MV-4-11 (cell line): ENCODE measurements at regions not wholly inside any gene's neighbourhood (a gene's known extent, or its start where the extent isn't known, plus 50 kb on each side); places are given as distances from the start of the nearest gene placed in this dataset.

Source experiments
- DNase-seq: peaks from one replicate; lab custom pipeline; 2025; lab: John Stamatoyannopoulos, UW

DNA sequence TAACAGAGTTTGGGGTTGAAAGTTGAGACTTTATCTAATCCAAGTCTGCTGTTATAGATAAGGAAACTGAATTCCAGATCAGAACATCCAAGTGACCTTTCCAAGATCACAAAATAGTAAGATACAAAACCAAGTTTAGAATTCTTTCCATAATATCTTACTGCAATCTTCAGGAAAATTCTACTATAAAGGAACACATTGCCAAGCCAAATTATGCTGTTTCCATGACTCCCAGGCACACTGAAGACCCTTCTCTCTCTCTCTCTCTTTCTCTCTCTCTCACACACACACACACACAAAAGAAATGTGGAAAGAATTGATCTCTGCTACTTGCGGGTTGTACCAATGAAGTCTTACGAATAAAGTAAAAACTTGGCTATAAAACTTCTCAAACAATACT is 398.4 kb downstream of the METTL4 start:
- DNase-seq, result no peak

DNA sequence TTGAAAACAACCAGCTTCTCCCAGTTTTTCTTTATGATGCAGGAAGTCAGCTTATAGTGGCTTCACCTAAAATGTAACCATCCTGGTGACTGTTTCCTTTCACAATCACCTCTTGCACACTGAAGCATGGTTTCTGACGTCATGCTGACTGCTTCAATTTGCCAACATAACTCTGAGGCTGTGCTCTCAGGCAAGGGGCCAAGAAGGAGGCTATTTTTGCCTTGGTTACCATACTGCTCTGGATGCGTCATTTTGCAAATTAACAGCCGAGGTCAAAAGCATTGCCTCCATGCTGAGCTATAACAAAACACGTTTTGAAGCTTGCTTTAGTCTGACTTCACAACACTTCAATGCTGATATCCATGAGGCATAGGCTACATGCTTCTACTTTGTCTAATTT is 397.8 kb downstream of the METTL4 start:
- DNase-seq, result peak; percentile 10

GRCh38 chr18:2178036-2178435 is 393.3 kb downstream of the METTL4 start:
- no peak for DNase-seq

DNA sequence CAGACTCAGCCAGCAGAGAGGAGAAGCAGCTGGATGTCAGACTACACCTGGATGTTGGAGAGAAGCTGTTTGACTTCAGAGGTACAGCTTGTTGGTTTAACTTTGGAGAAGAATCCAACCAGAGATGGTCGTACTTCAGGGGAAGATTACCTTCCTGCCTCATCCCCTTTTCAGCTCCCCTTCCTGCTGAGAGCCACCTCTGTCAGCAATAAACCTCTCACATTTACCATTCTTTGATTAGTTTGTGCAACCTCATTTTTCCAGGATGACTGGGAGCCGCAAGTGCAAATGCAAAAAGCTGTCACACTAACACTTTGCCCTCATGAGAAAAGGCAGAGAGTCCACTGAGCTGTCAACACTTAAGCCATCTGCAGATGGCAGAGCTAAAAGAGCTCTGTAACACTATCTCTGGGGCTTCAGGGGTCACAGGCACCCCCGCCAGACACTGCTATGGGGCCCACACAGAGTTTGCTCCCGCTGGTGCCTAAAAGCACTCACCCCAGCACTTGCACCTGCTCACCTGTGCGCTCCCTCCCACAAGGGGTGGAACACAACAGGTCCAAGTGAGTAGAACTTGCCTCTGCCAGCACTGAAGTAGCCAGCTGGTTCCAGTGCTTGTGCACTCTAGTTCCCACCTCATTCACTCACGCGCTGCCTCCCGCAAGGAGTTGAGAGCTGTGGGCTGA is 391.7 kb downstream of the METTL4 start:
- DNase-seq, result no peak

DNA sequence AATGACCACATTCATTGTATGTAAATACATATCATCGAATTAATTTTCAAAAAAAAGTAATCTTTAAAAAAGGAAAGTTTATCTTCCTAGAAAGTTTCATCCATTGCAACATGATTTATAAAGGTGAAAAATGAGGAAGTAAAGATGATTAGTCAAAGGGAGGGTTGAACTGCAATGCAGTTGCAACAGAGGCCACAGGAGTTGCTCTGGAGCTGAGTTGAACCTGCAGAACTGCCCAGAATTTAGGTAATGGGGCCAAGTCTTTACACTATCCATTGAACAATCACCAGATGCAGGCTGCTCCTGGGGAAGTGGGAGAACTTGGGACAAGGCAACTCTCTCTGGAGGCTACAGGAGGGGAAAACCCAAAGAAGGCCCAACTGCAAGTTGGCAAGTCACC is 390.7 kb downstream of the METTL4 start:
- peak; percentile 70 for DNase-seq

GRCh38 chr18:2183432-2183831 is 387.9 kb downstream of the METTL4 start:
- DNase-seq, result no peak

GRCh38 chr18:2186967-2187366 is 384.3 kb downstream of the METTL4 start:
- DNase-seq, result no peak

GRCh38 chr18:2188258-2188657 is 383.0 kb downstream of the METTL4 start:
- no peak for DNase-seq

DNA sequence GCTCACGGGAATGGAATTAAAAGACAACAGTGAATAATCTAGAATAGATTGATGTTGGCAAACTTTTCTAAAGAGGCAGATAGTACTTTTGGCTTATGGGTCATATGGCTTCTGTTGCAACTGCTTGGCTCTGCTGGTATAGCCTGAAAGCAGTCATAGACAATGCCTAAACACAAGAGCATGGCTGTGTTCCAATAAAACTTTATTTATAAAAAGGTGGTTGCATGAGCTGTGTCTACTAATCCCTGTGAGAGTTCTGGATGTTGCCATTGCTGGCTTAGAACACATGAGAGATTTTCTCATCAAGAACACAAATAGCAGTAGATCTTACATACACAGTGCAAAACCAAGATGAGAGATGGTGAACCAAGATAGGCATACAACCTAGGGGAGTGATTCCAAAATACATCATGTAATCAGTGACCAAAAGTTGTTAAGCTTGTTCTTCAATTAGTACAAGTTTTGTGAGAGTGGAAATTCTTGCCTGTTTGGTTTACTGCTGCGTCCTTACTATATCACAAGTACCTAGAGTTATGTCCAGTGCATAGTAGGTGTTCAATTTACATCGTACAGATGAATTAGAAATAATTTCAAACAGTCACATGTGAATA is 380.0 kb downstream of the METTL4 start:
- DNase-seq, result no peak

DNA sequence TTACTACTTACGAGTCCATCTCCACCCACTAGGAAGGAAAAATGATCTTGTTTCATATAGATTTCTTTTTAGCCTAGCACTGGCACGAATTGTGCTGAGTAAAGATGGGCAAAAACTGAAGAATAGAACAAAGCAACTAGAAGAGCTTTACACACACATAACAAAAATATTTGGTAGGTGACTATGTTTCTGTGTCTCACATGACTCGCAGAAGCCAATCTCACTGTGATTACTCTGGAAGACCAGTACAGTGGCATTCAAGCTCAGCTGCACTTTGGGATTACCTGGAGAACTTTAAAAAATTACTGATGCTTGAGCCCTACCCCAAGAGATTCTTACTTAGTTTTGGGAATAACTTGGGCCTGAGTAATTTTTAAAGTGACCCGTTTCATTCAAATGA is 378.7 kb downstream of the METTL4 start:
- no peak for DNase-seq

DNA sequence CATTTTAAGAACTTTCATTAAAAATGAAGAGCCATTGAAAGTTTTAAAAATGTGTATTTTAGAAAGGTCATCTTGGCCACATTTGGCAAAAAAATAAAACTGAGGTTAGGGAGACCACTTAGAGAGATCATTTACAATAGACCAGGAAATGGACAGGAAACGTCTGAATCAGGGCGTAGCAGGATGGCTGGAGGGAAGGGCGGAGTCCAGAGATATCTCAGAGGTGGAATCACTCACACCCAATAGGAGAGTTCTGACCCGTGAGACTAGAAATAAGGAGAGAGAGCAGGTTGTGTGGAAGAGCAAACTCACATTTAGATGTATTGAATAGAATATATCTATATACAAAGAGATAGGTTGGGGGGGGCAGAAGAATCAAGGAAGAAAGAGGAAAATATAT is 373.4 kb downstream of the METTL4 start:
- DNase-seq, result no peak

- DNase-seq, result no peak
Measured at GRCh38 chr18:2199060-2199459, 372.2 kb downstream of the METTL4 start.

GRCh38 chr18:2201036-2201600 is 370.2 kb downstream of the METTL4 start:
- DNase-seq, result no peak

DNA sequence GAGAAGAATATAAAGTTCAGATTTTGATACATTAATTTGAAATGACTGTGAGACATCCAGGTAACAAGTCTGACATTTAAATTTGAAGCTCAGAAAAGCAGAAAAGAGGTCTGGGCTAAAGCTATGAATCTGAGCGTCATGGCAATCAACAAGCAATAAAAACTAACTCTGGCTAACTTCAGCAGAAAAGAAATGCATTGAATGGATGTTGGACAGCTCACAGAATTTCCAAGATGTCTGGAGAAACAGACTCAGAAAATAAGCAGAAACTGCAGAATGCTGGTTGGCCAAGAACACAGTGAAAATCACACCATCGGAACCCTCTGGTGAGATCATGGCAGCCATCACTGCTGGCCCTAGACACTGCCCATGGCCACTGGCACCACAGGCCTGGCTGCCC is 366.6 kb downstream of the METTL4 start:
- DNase-seq, result no peak

GRCh38 chr18:2207294-2207693 is 364.0 kb downstream of the METTL4 start:
- DNase-seq, result no peak

DNA sequence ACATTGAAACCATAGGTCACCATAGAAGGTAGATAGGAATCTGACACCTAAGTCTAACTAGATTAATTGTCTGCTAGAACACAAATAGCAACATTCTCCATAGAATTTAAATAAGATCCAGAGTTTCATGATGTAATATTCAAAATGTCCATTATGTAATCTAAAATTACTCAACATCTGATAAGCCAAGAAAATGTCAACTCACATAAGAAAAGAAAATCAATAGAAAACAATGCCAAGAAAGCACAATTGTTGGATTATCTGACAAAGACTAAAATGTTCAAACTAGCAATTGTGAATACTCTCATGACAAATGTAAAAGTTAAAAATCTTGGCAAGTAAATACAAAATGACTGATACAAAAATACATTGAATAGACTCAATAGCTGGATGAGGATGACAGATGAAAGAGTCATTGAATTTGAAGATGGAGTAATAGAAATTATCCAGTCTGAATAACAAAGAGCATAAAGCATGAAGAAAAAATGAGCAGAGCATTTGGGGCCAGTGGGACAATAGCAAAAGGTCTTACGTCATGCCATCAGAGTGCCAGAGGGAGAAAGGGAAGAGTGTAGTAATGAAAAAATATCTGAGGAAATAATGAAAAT is 358.6 kb downstream of the METTL4 start:
- DNase-seq, result no peak

DNA sequence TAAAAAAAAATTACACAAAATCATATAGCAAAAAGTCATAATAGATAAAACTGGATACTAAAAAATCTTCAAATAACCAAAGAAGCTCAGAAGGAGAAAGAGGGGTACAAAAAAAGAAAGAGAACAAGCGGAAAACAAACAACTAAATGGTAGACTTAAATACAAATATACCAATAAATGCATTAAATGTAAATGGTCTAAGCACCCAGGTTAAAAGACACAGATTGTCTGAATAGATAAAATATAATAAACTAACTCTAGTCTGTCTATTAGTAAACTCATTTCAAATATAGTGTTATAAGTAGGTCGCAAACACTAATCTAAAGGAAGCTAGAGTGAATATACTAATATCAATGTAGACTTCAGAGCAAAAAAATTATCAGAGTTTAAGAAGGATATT is 357.4 kb downstream of the METTL4 start:
- DNase-seq, result no peak

- no peak for DNase-seq
Measured at GRCh38 chr18:2217356-2217755, 353.9 kb downstream of the METTL4 start.

DNA sequence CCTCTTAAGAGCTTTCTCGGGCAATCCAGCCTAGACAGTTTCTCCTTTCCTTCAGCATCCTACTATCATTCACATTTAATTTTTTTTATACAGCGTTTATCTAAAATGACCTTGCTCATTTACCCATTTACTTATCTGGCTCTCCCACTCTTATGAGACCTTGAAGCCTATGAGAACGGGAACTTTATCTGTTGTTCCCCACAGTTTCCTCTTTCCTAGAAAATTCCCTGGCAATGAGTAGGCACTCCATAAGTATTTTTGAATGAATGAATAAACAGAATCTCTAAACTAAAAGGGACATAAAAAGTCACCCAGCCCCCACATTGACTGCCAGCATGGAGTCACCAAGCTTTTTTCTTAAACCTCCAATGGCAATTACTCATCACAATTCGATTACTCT is 353.2 kb downstream of the METTL4 start:
- no peak for DNase-seq

DNA sequence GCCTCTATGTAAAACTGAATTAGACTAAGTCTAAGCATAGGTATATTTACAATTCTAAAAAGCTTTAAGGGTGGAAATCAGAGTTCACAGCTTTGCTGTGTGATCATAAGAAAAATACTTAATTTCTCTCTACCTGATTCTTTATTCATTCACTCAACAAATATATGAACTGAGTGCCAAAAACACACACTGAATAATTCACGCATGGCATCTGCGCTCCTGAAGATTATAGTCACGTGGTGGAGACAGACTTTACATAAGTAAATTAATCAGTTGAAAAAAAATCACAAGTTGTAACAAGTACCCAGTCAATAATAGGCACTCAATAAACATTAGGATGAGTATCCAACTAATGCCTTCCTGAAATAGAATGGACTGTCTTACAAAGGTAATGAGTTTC is 351.6 kb downstream of the METTL4 start:
- no peak for DNase-seq

DNA sequence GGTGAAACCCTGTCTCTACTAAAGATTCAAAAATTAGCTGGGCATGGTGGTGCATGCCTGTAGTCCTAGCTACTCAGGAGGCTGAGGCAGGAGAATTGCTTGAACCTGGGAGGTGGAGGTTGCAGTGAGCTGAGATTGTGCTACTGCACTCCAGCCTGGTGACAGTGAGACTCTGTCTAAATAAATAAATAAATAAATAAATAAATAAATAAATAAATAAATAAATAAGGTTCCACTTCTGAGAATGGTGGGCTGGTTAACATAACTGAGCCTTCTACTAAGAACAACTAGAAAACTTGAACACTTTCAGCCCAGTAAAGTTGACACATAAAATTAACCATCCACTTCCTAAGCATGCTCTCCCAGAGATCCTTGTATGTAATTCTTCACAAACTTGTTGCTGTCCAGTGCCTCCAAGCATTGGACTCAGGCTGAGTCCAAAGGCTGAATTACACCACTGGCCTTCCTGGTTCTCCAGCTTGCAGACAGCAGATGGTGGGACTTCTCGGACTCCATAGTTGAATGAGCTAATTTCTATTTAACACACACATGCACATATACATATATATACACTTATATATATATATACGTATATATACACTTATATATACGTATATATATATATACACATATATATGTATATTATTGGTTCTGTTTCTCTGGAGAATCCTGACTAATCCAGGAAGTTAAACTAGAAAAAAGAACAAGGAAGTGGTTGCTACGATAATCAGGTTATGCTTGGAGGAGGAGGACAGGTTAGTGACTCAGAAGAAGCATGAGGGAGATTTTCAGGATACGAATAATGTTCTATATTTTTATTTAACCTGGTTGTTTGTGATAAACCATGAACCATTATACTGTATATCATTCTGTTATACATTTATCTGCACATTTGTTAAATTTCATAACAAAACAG is 348.8 kb downstream of the METTL4 start:
- no peak for DNase-seq

GRCh38 chr18:2223449-2223848 is 347.9 kb downstream of the METTL4 start:
- no peak for DNase-seq
